ENCODE measurements at regions not wholly inside any gene's neighbourhood (a gene's known extent, or its start where the extent isn't known, plus 50 kb on each side); places are given as distances from the start of the nearest gene placed in this dataset.

DNA sequence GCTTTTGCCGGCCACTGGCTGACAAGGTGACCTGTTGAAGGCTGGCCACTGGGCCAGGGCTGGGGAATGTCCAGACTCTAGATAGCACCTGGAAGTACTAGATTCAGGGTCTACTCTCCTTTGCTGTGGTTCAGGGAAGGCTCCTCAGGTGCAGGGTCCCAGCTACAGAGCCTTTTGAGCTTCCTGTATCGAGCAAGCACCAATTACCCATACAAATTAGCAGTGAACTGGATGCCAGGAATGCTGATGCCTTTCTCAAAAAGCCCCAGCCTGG lies 213.4 kb downstream of the CYP26B1 start:
- TF ChIP-seq, protein P1, sequence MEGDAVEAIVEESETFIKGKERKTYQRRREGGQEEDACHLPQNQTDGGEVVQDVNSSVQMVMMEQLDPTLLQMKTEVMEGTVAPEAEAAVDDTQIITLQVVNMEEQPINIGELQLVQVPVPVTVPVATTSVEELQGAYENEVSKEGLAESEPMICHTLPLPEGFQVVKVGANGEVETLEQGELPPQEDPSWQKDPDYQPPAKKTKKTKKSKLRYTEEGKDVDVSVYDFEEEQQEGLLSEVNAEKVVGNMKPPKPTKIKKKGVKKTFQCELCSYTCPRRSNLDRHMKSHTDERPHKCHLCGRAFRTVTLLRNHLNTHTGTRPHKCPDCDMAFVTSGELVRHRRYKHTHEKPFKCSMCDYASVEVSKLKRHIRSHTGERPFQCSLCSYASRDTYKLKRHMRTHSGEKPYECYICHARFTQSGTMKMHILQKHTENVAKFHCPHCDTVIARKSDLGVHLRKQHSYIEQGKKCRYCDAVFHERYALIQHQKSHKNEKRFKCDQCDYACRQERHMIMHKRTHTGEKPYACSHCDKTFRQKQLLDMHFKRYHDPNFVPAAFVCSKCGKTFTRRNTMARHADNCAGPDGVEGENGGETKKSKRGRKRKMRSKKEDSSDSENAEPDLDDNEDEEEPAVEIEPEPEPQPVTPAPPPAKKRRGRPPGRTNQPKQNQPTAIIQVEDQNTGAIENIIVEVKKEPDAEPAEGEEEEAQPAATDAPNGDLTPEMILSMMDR (IDR thresholded peaks at IDR 0.05): no peak
- TF ChIP-seq POLR2AphosphoS5 (IDR thresholded peaks at IDR 0.05): no peak
- no peak for TF ChIP-seq POLR2A (IDR thresholded peaks at IDR 0.05)
